Caco-2 (cell line): ENCODE measurements at regions not wholly inside any gene's neighbourhood (a gene's known extent, or its start where the extent isn't known, plus 50 kb on each side); places are given as distances from the start of the nearest gene placed in this dataset.

Experiments used
- BruUV-seq: library from RNA; stranded (reverse); fragments of 400-500 nt; replicated peaks from 2 replicates; lab custom pipeline; 2021; lab: Mats Ljungman, UMichigan
- CTCF ChIA-PET: fragments of 300-600 bp; sonication (Branson Sonifier 250); formaldehyde crosslinking; loops from one replicate; lab custom pipeline; 2022; ENCODE audit warnings: antibody characterized with exemption; lab: Charles Lee
- POLR2A ChIA-PET: fragments of 300-600 bp; sonication (Branson Sonifier 250); formaldehyde crosslinking; loops from one replicate; lab custom pipeline; 2022; ENCODE audit warnings: antibody characterized with exemption; lab: Charles Lee
- DNase-seq, 2 experiments: peaks; one replicate each; pipeline versions ENCODE4 v3.0.0 to v3.0.0-alpha.2; 2020 to 2022
- H3K27me3 ChIP-seq: replicated peaks from 2 replicates; pipeline ENCODE4 v1.6.0; 2011; ENCODE audit warnings: low read length; ENCODE audit not compliant: control insufficient read depth, insufficient read depth
- H3K36me3 ChIP-seq: 2 replicates; pipeline ENCODE4 v1.5.1; 2011; ENCODE audit warnings: low read length; ENCODE audit not compliant: control insufficient read depth, insufficient read depth
- H3K4me1 ChIP-seq: fragments of 250-450 bp; sonication (Bioruptor Pico); 2 replicates; pipeline ENCODE4 v1.5.1; 2020; ENCODE audit warnings: mild to moderate bottlenecking
- H3K4me3 ChIP-seq: 2 replicates; pipeline ENCODE4 v1.5.1; 2011; ENCODE audit warnings: low read depth, mild to moderate bottlenecking, control low read depth, low read length
- H3K9me3 ChIP-seq: fragments of 250-450 bp; sonication (Bioruptor Pico); 2 replicates; pipeline ENCODE4 v1.5.1; 2020; ENCODE audit warnings: mild to moderate bottlenecking, moderate library complexity
- H3K27ac Mint-ChIP-seq: one replicate; pipeline ENCODE4 v1.8.0; 2022; ENCODE audit warnings: mixed read lengths; ENCODE audit not compliant: unreplicated experiment
- H3K27me3 Mint-ChIP-seq: one replicate; pipeline ENCODE4 v1.8.0; 2022; ENCODE audit warnings: mixed read lengths; ENCODE audit not compliant: insufficient read depth, unreplicated experiment
- H3K36me3 Mint-ChIP-seq: one replicate; pipeline ENCODE4 v1.8.0; 2022; ENCODE audit warnings: mild to moderate bottlenecking, mixed read lengths; ENCODE audit not compliant: insufficient read depth, unreplicated experiment
- H3K4me1 Mint-ChIP-seq: one replicate; pipeline ENCODE4 v1.8.0; 2022; ENCODE audit warnings: low read depth, mixed read lengths; ENCODE audit not compliant: unreplicated experiment
- H3K4me3 Mint-ChIP-seq: one replicate; pipeline ENCODE4 v1.8.0; 2022; ENCODE audit warnings: mild to moderate bottlenecking, moderate library complexity, mixed read lengths; ENCODE audit not compliant: unreplicated experiment
- H3K9me3 Mint-ChIP-seq: one replicate; pipeline ENCODE4 v1.8.0; 2022; ENCODE audit warnings: mixed read lengths; ENCODE audit not compliant: unreplicated experiment
- CTCF ChIP-seq, 2 experiments: fragments of 200-600 bp in 1 of 2; IDR thresholded peaks; 1 replicate in 1 of 2; 2 replicates in 1 of 2; pipeline versions ENCODE4 v1.5.1 to v1.8.0; 2011 to 2022; ENCODE audit warnings: antibody characterized with exemption in 1 of 2, control low read depth in 1 of 2, inconsistent platforms in 1 of 2, low read depth in 1 of 2, low read length in 1 of 2, mild to moderate bottlenecking in 1 of 2, moderate library complexity in 1 of 2; ENCODE audit not compliant: insufficient read depth in 1 of 2, severe bottlenecking in 1 of 2, unreplicated experiment in 1 of 2
- intact Hi-C: fragments of 100-400 bp; cut with micrococcal nuclease; formaldehyde crosslinking; loops from one replicate; pipeline ENCODE4 v1.10.0; 2022; ENCODE audit not compliant: unreplicated experiment

DNA sequence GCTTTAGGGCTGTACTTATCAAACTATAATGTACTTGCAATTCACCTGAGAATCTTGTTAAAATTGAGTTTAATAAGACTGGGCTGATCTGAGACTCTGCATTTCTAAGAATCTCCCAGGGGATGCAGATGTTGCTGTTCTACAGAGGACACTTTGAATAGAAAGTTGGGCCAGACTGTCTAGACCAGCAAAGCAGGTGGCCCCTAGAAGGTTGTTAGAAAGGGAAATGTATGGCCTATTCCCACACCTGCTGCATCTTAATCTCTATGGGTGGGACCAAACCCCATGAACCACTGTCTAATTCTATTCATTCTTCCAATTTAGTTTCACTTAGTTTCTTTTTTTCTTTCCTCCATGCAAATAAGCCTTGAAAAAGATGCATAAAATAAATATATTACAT lies 413.2 kb upstream of the TECRL start:
- H3K27me3 Mint-ChIP-seq, result no peaks in the 10 kb centered on the region
- no peak overlapping the region for H3K4me3 ChIP-seq
- DNase-seq, result no peak
- H3K27ac Mint-ChIP-seq, result no peak overlapping the region
- no peaks in the 10 kb centered on the region for H3K4me1 Mint-ChIP-seq
- ChIA-PET POLR2A (no interaction called here), CTCF (no interaction called here)
- no peaks in the 10 kb centered on the region for H3K9me3 ChIP-seq
- no peaks in the 10 kb centered on the region for H3K36me3 Mint-ChIP-seq
- H3K4me1 ChIP-seq, result no peaks in the 10 kb centered on the region
- H3K36me3 ChIP-seq, result no peaks in the 10 kb centered on the region
- no peak overlapping the region for H3K4me3 Mint-ChIP-seq
- no peak for TF ChIP-seq CTCF (IDR thresholded peaks at IDR 0.05; ENCODE audit: insufficient read depth in 1 of 2, low read depth in 1 of 2, low read length in 1 of 2, severe bottlenecking in 1 of 2, unreplicated experiment in 1 of 2)
- no TSS peak for BruUV-seq
- no peaks in the 10 kb centered on the region for H3K27me3 ChIP-seq
- intact Hi-C loops, result no loop called here
- H3K9me3 Mint-ChIP-seq, result no peaks in the 10 kb centered on the region

GRCh38 chr4:64821219-64821976 lies 412.1 kb upstream of the TECRL start:
- no peaks in the 10 kb centered on the region for H3K9me3 ChIP-seq
- no peak for DNase-seq
- TF ChIP-seq CTCF (IDR thresholded peaks at IDR 0.05; ENCODE audit: insufficient read depth in 1 of 2, low read depth in 1 of 2, low read length in 1 of 2, severe bottlenecking in 1 of 2, unreplicated experiment in 1 of 2), result no peak
- intact Hi-C loops, result no loop called here
- H3K4me1 ChIP-seq, result no peaks in the 10 kb centered on the region
- H3K36me3 ChIP-seq, result no peaks in the 10 kb centered on the region
- Mint-ChIP-seq H3K27me3 (no peaks in the 10 kb centered on the region), H3K4me1 (no peaks in the 10 kb centered on the region), H3K9me3 (no peaks in the 10 kb centered on the region), H3K36me3 (no peaks in the 10 kb centered on the region), H3K4me3 (no peak overlapping the region), H3K27ac (no peak overlapping the region)
- ChIA-PET POLR2A (no interaction called here), CTCF (no interaction called here)
- no TSS peak for BruUV-seq
- H3K27me3 ChIP-seq, result no peaks in the 10 kb centered on the region
- no peak overlapping the region for H3K4me3 ChIP-seq

GRCh38 chr4:64814616-64815015 lies 405.4 kb upstream of the TECRL start:
- no peaks in the 10 kb centered on the region for H3K27me3 Mint-ChIP-seq

More at GRCh38 chr4:64814616-64815015, 405.4 kb upstream of the TECRL start:
- H3K27ac Mint-ChIP-seq, result no peak overlapping the region
- intact Hi-C loops, result no loop called here
- no peaks in the 10 kb centered on the region for H3K9me3 ChIP-seq
- TF ChIP-seq CTCF (IDR thresholded peaks at IDR 0.05; ENCODE audit: insufficient read depth in 1 of 2, low read depth in 1 of 2, low read length in 1 of 2, severe bottlenecking in 1 of 2, unreplicated experiment in 1 of 2), result no peak
- no peaks in the 10 kb centered on the region for H3K27me3 ChIP-seq
- no peak for DNase-seq
- no peaks in the 10 kb centered on the region for H3K9me3 Mint-ChIP-seq
- H3K36me3 Mint-ChIP-seq, result no peaks in the 10 kb centered on the region
- no peak overlapping the region for H3K4me3 Mint-ChIP-seq
- no TSS peak for BruUV-seq
- CTCF ChIA-PET, result no interaction called here
- no peak overlapping the region for H3K4me3 ChIP-seq
- no peaks in the 10 kb centered on the region for H3K36me3 ChIP-seq
- POLR2A ChIA-PET, result no interaction called here
- no peaks in the 10 kb centered on the region for H3K4me1 Mint-ChIP-seq
- no peaks in the 10 kb centered on the region for H3K4me1 ChIP-seq
